ENCODE measurements at regions not wholly inside any gene's neighbourhood (a gene's known extent, or its start where the extent isn't known, plus 50 kb on each side); places are given as distances from the start of the nearest gene placed in this dataset.
"Not testable (repeated sequence)": the region's sequence is repeated elsewhere in the genome, so short reads cannot be mapped to it uniquely, and the experiment has no call there.

- no peak for FAIRE-seq
- TF ChIP-seq POU2F2 (IDR thresholded peaks at IDR 0.05; ENCODE audit: low read depth, low read length) (no peak), POLR2AphosphoS5 (IDR thresholded peaks at IDR 0.05; ENCODE audit: low read depth, low read length) (no peak), TAF1 (IDR thresholded peaks at IDR 0.05; ENCODE audit: low read depth, low read length) (no peak), PAX5 (IDR thresholded peaks at IDR 0.05; ENCODE audit: insufficient read depth, low read length, severe bottlenecking) (no peak)
- DNase-seq (ENCODE audit: insufficient read length, low spot score), result no peak
These were observed 266.7 kb upstream of the ATP10A start for GRCh38 chr15:26129852-26130251.

- FAIRE-seq (no peak), DNase-seq (ENCODE audit: insufficient read length, low spot score) (no peak)
- no peak for TF ChIP-seq POU2F2 (IDR thresholded peaks at IDR 0.05; ENCODE audit: low read depth, low read length)
- no peak for TF ChIP-seq POLR2AphosphoS5 (IDR thresholded peaks at IDR 0.05; ENCODE audit: low read depth, low read length)
- TF ChIP-seq TAF1 (IDR thresholded peaks at IDR 0.05; ENCODE audit: low read depth, low read length), result no peak
- TF ChIP-seq SPI1 (IDR thresholded peaks at IDR 0.05; ENCODE audit: low read depth, low read length), result no peak
- no peak for TF ChIP-seq POLR2A (IDR thresholded peaks at IDR 0.05; ENCODE audit: low read depth, low read length)
- TF ChIP-seq PAX5 (IDR thresholded peaks at IDR 0.05; ENCODE audit: insufficient read depth, low read length, severe bottlenecking), result no peak
These were observed 265.5 kb upstream of the ATP10A start for GRCh38 chr15:26128611-26129140.

- no peak for TF ChIP-seq SPI1 (IDR thresholded peaks at IDR 0.05; ENCODE audit: low read depth, low read length)
- no peak for TF ChIP-seq POLR2A (IDR thresholded peaks at IDR 0.05; ENCODE audit: low read depth, low read length)
- TF ChIP-seq TAF1 (IDR thresholded peaks at IDR 0.05; ENCODE audit: low read depth, low read length), result no peak
- no peak for TF ChIP-seq POLR2AphosphoS5 (IDR thresholded peaks at IDR 0.05; ENCODE audit: low read depth, low read length)
- no peak for TF ChIP-seq POU2F2 (IDR thresholded peaks at IDR 0.05; ENCODE audit: low read depth, low read length)
- no peak for TF ChIP-seq PAX5 (IDR thresholded peaks at IDR 0.05; ENCODE audit: insufficient read depth, low read length, severe bottlenecking)
- DNase-seq (ENCODE audit: insufficient read length, low spot score) (no peak), FAIRE-seq (no peak)
These were observed 263.8 kb upstream of the ATP10A start for GRCh38 chr15:26126819-26127387.

- FAIRE-seq (no peak), DNase-seq (ENCODE audit: insufficient read length, low spot score) (no peak)
- TF ChIP-seq POLR2A (IDR thresholded peaks at IDR 0.05; ENCODE audit: low read depth, low read length), result no peak
- TF ChIP-seq TAF1 (IDR thresholded peaks at IDR 0.05; ENCODE audit: low read depth, low read length), result no peak
- no peak for TF ChIP-seq POU2F2 (IDR thresholded peaks at IDR 0.05; ENCODE audit: low read depth, low read length)
- TF ChIP-seq SPI1 (IDR thresholded peaks at IDR 0.05; ENCODE audit: low read depth, low read length), result no peak
- no peak for TF ChIP-seq PAX5 (IDR thresholded peaks at IDR 0.05; ENCODE audit: insufficient read depth, low read length, severe bottlenecking)
- TF ChIP-seq POLR2AphosphoS5 (IDR thresholded peaks at IDR 0.05; ENCODE audit: low read depth, low read length), result no peak
These were observed 262.9 kb upstream of the ATP10A start for GRCh38 chr15:26126070-26126469.

GRCh38 chr15:26125664-26126063 lies 262.5 kb upstream of the ATP10A start:
- DNase-seq (ENCODE audit: insufficient read length, low spot score) (no peak), FAIRE-seq (no peak)
- TF ChIP-seq PAX5 (IDR thresholded peaks at IDR 0.05; ENCODE audit: insufficient read depth, low read length, severe bottlenecking) (no peak), SPI1 (IDR thresholded peaks at IDR 0.05; ENCODE audit: low read depth, low read length) (no peak), TAF1 (IDR thresholded peaks at IDR 0.05; ENCODE audit: low read depth, low read length) (no peak), POLR2A (IDR thresholded peaks at IDR 0.05; ENCODE audit: low read depth, low read length) (no peak), POLR2AphosphoS5 (IDR thresholded peaks at IDR 0.05; ENCODE audit: low read depth, low read length) (no peak), POU2F2 (IDR thresholded peaks at IDR 0.05; ENCODE audit: low read depth, low read length) (no peak)

GRCh38 chr15:26119322-26119721 lies 256.2 kb upstream of the ATP10A start:
- DNase-seq (ENCODE audit: insufficient read length, low spot score) (no peak), FAIRE-seq (no peak)
- TF ChIP-seq TAF1 (IDR thresholded peaks at IDR 0.05; ENCODE audit: low read depth, low read length), result no peak
- no peak for TF ChIP-seq POLR2AphosphoS5 (IDR thresholded peaks at IDR 0.05; ENCODE audit: low read depth, low read length)
- no peak for TF ChIP-seq PAX5 (IDR thresholded peaks at IDR 0.05; ENCODE audit: insufficient read depth, low read length, severe bottlenecking)
- TF ChIP-seq SPI1 (IDR thresholded peaks at IDR 0.05; ENCODE audit: low read depth, low read length), result no peak
- TF ChIP-seq POLR2A (IDR thresholded peaks at IDR 0.05; ENCODE audit: low read depth, low read length), result no peak
- no peak for TF ChIP-seq POU2F2 (IDR thresholded peaks at IDR 0.05; ENCODE audit: low read depth, low read length)

GRCh38 chr15:26115229-26115943 lies 252.3 kb upstream of the ATP10A start:
- TF ChIP-seq PAX5 (IDR thresholded peaks at IDR 0.05; ENCODE audit: insufficient read depth, low read length, severe bottlenecking) (no peak), SPI1 (IDR thresholded peaks at IDR 0.05; ENCODE audit: low read depth, low read length) (no peak), TAF1 (IDR thresholded peaks at IDR 0.05; ENCODE audit: low read depth, low read length) (no peak)
- no peak for DNase-seq (ENCODE audit: insufficient read length, low spot score)
- FAIRE-seq, result no peak

- DNase-seq (ENCODE audit: insufficient read length, low spot score); FAIRE-seq: not testable (repeated sequence)
These were observed 251.0 kb upstream of the ATP10A start for GRCh38 chr15:26114128-26114527.

GRCh38 chr15:26113296-26113695 lies 250.2 kb upstream of the ATP10A start:
- DNase-seq (ENCODE audit: insufficient read length, low spot score) (no peak), FAIRE-seq (no peak)
- TF ChIP-seq POLR2A (IDR thresholded peaks at IDR 0.05; ENCODE audit: low read depth, low read length) (no peak), POLR2AphosphoS5 (IDR thresholded peaks at IDR 0.05; ENCODE audit: low read depth, low read length) (no peak), POU2F2 (IDR thresholded peaks at IDR 0.05; ENCODE audit: low read depth, low read length) (no peak), SPI1 (IDR thresholded peaks at IDR 0.05; ENCODE audit: low read depth, low read length) (no peak), PAX5 (IDR thresholded peaks at IDR 0.05; ENCODE audit: insufficient read depth, low read length, severe bottlenecking) (no peak), TAF1 (IDR thresholded peaks at IDR 0.05; ENCODE audit: low read depth, low read length) (no peak)

- FAIRE-seq (no peak), DNase-seq (ENCODE audit: insufficient read length, low spot score) (no peak)
- TF ChIP-seq POU2F2 (IDR thresholded peaks at IDR 0.05; ENCODE audit: low read depth, low read length) (no peak), SPI1 (IDR thresholded peaks at IDR 0.05; ENCODE audit: low read depth, low read length) (no peak), TAF1 (IDR thresholded peaks at IDR 0.05; ENCODE audit: low read depth, low read length) (no peak), PAX5 (IDR thresholded peaks at IDR 0.05; ENCODE audit: insufficient read depth, low read length, severe bottlenecking) (no peak)
These were observed 246.1 kb upstream of the ATP10A start for GRCh38 chr15:26109203-26109602.

Measured in GM12891 (cell line).